ENCODE measurements at regions not wholly inside any gene's neighbourhood (a gene's known extent, or its start where the extent isn't known, plus 50 kb on each side); places are given as distances from the start of the nearest gene placed in this dataset.

- no peak for DNase-seq (ENCODE audit: low read depth, low spot score)
- no peaks in the 10 kb centered on the region for H3K9me3 ChIP-seq (ENCODE audit: control insufficient read depth, insufficient read depth, low read length)
- no peak overlapping the region for H3K27ac ChIP-seq (ENCODE audit: low read length)
- no CpG with 5 or more reads among the region's 20 CpGs for WGBS (ENCODE audit: insufficient coverage, insufficient read length)
- no peaks in the 10 kb centered on the region for H3K36me3 ChIP-seq (ENCODE audit: control insufficient read depth, insufficient read depth, low read length)
- H3K4me3 ChIP-seq (ENCODE audit: low read length): no peak overlapping the region
- H3K4me1 ChIP-seq (ENCODE audit: control insufficient read depth, insufficient read depth, low read length): no peaks in the 10 kb centered on the region
- H3K27me3 ChIP-seq (ENCODE audit: control insufficient read depth, insufficient read depth, low read length): no peaks in the 10 kb centered on the region
Observed at GRCh38 chr10:89829262-89829886, 128.0 kb downstream of the KIF20B start.

- Histone ChIP-seq H3K4me3 (ENCODE audit: low read length) (no peak overlapping the region), H3K4me1 (ENCODE audit: control insufficient read depth, insufficient read depth, low read length) (no peaks in the 10 kb centered on the region), H3K36me3 (ENCODE audit: control insufficient read depth, insufficient read depth, low read length) (no peaks in the 10 kb centered on the region), H3K27ac (ENCODE audit: low read length) (no peak overlapping the region), H3K27me3 (ENCODE audit: control insufficient read depth, insufficient read depth, low read length) (no peaks in the 10 kb centered on the region), H3K9me3 (ENCODE audit: control insufficient read depth, insufficient read depth, low read length) (no peaks in the 10 kb centered on the region)
- no CpG with 5 or more reads among the region's 5 CpGs for WGBS (ENCODE audit: insufficient coverage, insufficient read length)
- DNase-seq (ENCODE audit: low read depth, low spot score): no peak
Observed at GRCh38 chr10:89829887-89830269, 128.5 kb downstream of the KIF20B start.

GRCh38 chr10:89830624-89831023 lies 129.2 kb downstream of the KIF20B start:
- H3K27me3 ChIP-seq (ENCODE audit: control insufficient read depth, insufficient read depth, low read length): no peaks in the 10 kb centered on the region
- H3K4me1 ChIP-seq (ENCODE audit: control insufficient read depth, insufficient read depth, low read length): no peaks in the 10 kb centered on the region
- no CpG with 5 or more reads among the region's 2 CpGs for WGBS (ENCODE audit: insufficient coverage, insufficient read length)
- DNase-seq (ENCODE audit: low read depth, low spot score): no peak
- H3K36me3 ChIP-seq (ENCODE audit: control insufficient read depth, insufficient read depth, low read length): no peaks in the 10 kb centered on the region
- H3K4me3 ChIP-seq (ENCODE audit: low read length): no peak overlapping the region
- H3K27ac ChIP-seq (ENCODE audit: low read length): no peak overlapping the region
- no peaks in the 10 kb centered on the region for H3K9me3 ChIP-seq (ENCODE audit: control insufficient read depth, insufficient read depth, low read length)

- H3K4me3 ChIP-seq (ENCODE audit: low read length): no peak overlapping the region
- H3K4me1 ChIP-seq (ENCODE audit: control insufficient read depth, insufficient read depth, low read length): no peaks in the 10 kb centered on the region; the same call in 1 of the 2 replicates
- H3K36me3 ChIP-seq (ENCODE audit: control insufficient read depth, insufficient read depth, low read length): no peaks in the 10 kb centered on the region
- H3K27me3 ChIP-seq (ENCODE audit: control insufficient read depth, insufficient read depth, low read length): no peaks in the 10 kb centered on the region
- DNase-seq (ENCODE audit: low read depth, low spot score): no peak
- WGBS (ENCODE audit: insufficient coverage, insufficient read length): no CpG with 5 or more reads among the region's 12 CpGs
- no peak overlapping the region for H3K27ac ChIP-seq (ENCODE audit: low read length)
- H3K9me3 ChIP-seq (ENCODE audit: control insufficient read depth, insufficient read depth, low read length): no peaks in the 10 kb centered on the region
Observed at GRCh38 chr10:89836840-89837164, 135.4 kb downstream of the KIF20B start.

- H3K27me3 ChIP-seq (ENCODE audit: control insufficient read depth, insufficient read depth, low read length): no peaks in the 10 kb centered on the region
- H3K9me3 ChIP-seq (ENCODE audit: control insufficient read depth, insufficient read depth, low read length): no peaks in the 10 kb centered on the region
- DNase-seq (ENCODE audit: low read depth, low spot score): no peak
- WGBS (ENCODE audit: insufficient coverage, insufficient read length): no CpG with 5 or more reads among the region's 65 CpGs
- H3K4me1 ChIP-seq (ENCODE audit: control insufficient read depth, insufficient read depth, low read length): no peaks in the 10 kb centered on the region; the same call in 1 of the 2 replicates
- H3K27ac ChIP-seq (ENCODE audit: low read length): no peak overlapping the region
- no peaks in the 10 kb centered on the region for H3K36me3 ChIP-seq (ENCODE audit: control insufficient read depth, insufficient read depth, low read length)
- no peak overlapping the region for H3K4me3 ChIP-seq (ENCODE audit: low read length)
Observed at GRCh38 chr10:89837165-89838043, 136.0 kb downstream of the KIF20B start.

GRCh38 chr10:89838044-89838615 lies 136.7 kb downstream of the KIF20B start:
- Histone ChIP-seq H3K4me3 (ENCODE audit: low read length) (no peak overlapping the region), H3K27ac (ENCODE audit: low read length) (no peak overlapping the region), H3K9me3 (ENCODE audit: control insufficient read depth, insufficient read depth, low read length) (no peaks in the 10 kb centered on the region), H3K27me3 (ENCODE audit: control insufficient read depth, insufficient read depth, low read length) (no peaks in the 10 kb centered on the region), H3K4me1 (ENCODE audit: control insufficient read depth, insufficient read depth, low read length) (no peaks in the 10 kb centered on the region; the same call in 1 of the 2 replicates), H3K36me3 (ENCODE audit: control insufficient read depth, insufficient read depth, low read length) (no peaks in the 10 kb centered on the region)
- no peak for DNase-seq (ENCODE audit: low read depth, low spot score)
- WGBS (ENCODE audit: insufficient coverage, insufficient read length): no CpG with 5 or more reads among the region's 23 CpGs

GRCh38 chr10:89845541-89846280 lies 144.3 kb downstream of the KIF20B start:
- 0 out of 2 replicates have a peak, but pooled peaks cover 2% of the 10 kb centered on the region for H3K27me3 ChIP-seq (ENCODE audit: control insufficient read depth, insufficient read depth, low read length)
- WGBS (ENCODE audit: insufficient coverage, insufficient read length): no CpG with 5 or more reads among the region's 2 CpGs
- no peaks in the 10 kb centered on the region for H3K36me3 ChIP-seq (ENCODE audit: control insufficient read depth, insufficient read depth, low read length)
- H3K4me3 ChIP-seq (ENCODE audit: low read length): no peak overlapping the region
- no peaks in the 10 kb centered on the region; the same call in 1 of the 2 replicates for H3K9me3 ChIP-seq (ENCODE audit: control insufficient read depth, insufficient read depth, low read length)
- no peak overlapping the region for H3K27ac ChIP-seq (ENCODE audit: low read length)
- DNase-seq (ENCODE audit: low read depth, low spot score): no peak
- H3K4me1 ChIP-seq (ENCODE audit: control insufficient read depth, insufficient read depth, low read length): peaks cover 2% of the 10 kb centered on the region; the same call in 1 of the 2 replicates

- Histone ChIP-seq H3K36me3 (ENCODE audit: control insufficient read depth, insufficient read depth, low read length) (no peaks in the 10 kb centered on the region), H3K27ac (ENCODE audit: low read length) (no peak overlapping the region), H3K4me1 (ENCODE audit: control insufficient read depth, insufficient read depth, low read length) (peaks cover 2% of the 10 kb centered on the region; the same call in 1 of the 2 replicates), H3K9me3 (ENCODE audit: control insufficient read depth, insufficient read depth, low read length) (no peaks in the 10 kb centered on the region; the same call in 1 of the 2 replicates), H3K27me3 (ENCODE audit: control insufficient read depth, insufficient read depth, low read length) (0 out of 2 replicates have a peak, but pooled peaks cover 2% of the 10 kb centered on the region), H3K4me3 (ENCODE audit: low read length) (no peak overlapping the region)
- no peak for DNase-seq (ENCODE audit: low read depth, low spot score)
Observed at GRCh38 chr10:89846281-89846630, 144.9 kb downstream of the KIF20B start.

- no peak for DNase-seq (ENCODE audit: low read depth, low spot score)
- no peaks in the 10 kb centered on the region; the same call in 1 of the 2 replicates for H3K9me3 ChIP-seq (ENCODE audit: control insufficient read depth, insufficient read depth, low read length)
- H3K4me1 ChIP-seq (ENCODE audit: control insufficient read depth, insufficient read depth, low read length): peaks cover 2% of the 10 kb centered on the region; the same call in 1 of the 2 replicates
- no CpG with 5 or more reads among the region's 1 CpG for WGBS (ENCODE audit: insufficient coverage, insufficient read length)
- no peak overlapping the region for H3K27ac ChIP-seq (ENCODE audit: low read length)
- no peaks in the 10 kb centered on the region for H3K36me3 ChIP-seq (ENCODE audit: control insufficient read depth, insufficient read depth, low read length)
- H3K4me3 ChIP-seq (ENCODE audit: low read length): no peak overlapping the region
- 0 out of 2 replicates have a peak, but pooled peaks cover 2% of the 10 kb centered on the region for H3K27me3 ChIP-seq (ENCODE audit: control insufficient read depth, insufficient read depth, low read length)
Observed at GRCh38 chr10:89846786-89847185, 145.4 kb downstream of the KIF20B start.

- H3K9me3 ChIP-seq (ENCODE audit: control insufficient read depth, insufficient read depth, low read length): no peaks in the 10 kb centered on the region
- DNase-seq (ENCODE audit: low read depth, low spot score): no peak
- no peak overlapping the region for H3K4me3 ChIP-seq (ENCODE audit: low read length)
- H3K27me3 ChIP-seq (ENCODE audit: control insufficient read depth, insufficient read depth, low read length): no peaks in the 10 kb centered on the region
- no peaks in the 10 kb centered on the region for H3K36me3 ChIP-seq (ENCODE audit: control insufficient read depth, insufficient read depth, low read length)
- WGBS (ENCODE audit: insufficient coverage, insufficient read length): no CpG with 5 or more reads among the region's 5 CpGs
- no peak overlapping the region for H3K27ac ChIP-seq (ENCODE audit: low read length)
- H3K4me1 ChIP-seq (ENCODE audit: control insufficient read depth, insufficient read depth, low read length): no peaks in the 10 kb centered on the region; the same call in 1 of the 2 replicates
Observed at GRCh38 chr10:89852872-89853271, 151.5 kb downstream of the KIF20B start.
